SJCRH30 (cell line): ENCODE measurements at regions not wholly inside any gene's neighbourhood (a gene's known extent, or its start where the extent isn't known, plus 50 kb on each side); places are given as distances from the start of the nearest gene placed in this dataset.
"Not testable (repeated sequence)": the region's sequence is repeated elsewhere in the genome, so short reads cannot be mapped to it uniquely, and the experiment has no call there.

ENCODE experiments used
- DNase-seq, 2 experiments: peaks; one replicate each; pipeline ENCODE4 v3.0.0-alpha.2; 2015 to 2020
- H3K27ac ChIP-seq: fragments of 250-450 bp; sonication (Bioruptor Pico); 2 replicates; pipeline ENCODE4 v1.5.1; 2020; ENCODE audit warnings: mild to moderate bottlenecking, moderate library complexity
- H3K27me3 ChIP-seq: fragments of 250-450 bp; sonication (Bioruptor Pico); 2 replicates; pipeline ENCODE4 v1.5.1; 2020; ENCODE audit warnings: mild to moderate bottlenecking, moderate library complexity
- H3K36me3 ChIP-seq: fragments of 250-450 bp; sonication (Bioruptor Pico); 2 replicates; pipeline ENCODE4 v1.5.1; 2020; ENCODE audit warnings: mild to moderate bottlenecking, moderate library complexity
- H3K4me1 ChIP-seq: fragments of 250-450 bp; sonication (Bioruptor Pico); 2 replicates; pipeline ENCODE4 v1.5.1; 2020; ENCODE audit warnings: mild to moderate bottlenecking, moderate library complexity
- H3K4me3 ChIP-seq: fragments of 250-450 bp; sonication (Bioruptor Pico); 2 replicates; pipeline ENCODE4 v1.5.1; 2020; ENCODE audit warnings: mild to moderate bottlenecking, moderate library complexity
- H3K9me3 ChIP-seq: fragments of 250-450 bp; sonication (Bioruptor Pico); replicated peaks from 2 replicates; pipeline ENCODE4 v1.5.1; 2020; ENCODE audit warnings: mild to moderate bottlenecking, moderate library complexity

GRCh38 chr2:154556607-154557006 is 141.9 kb upstream of the KCNJ3 start:
- no peaks in the 10 kb centered on the region for H3K9me3 ChIP-seq
- H3K4me1 ChIP-seq = no peaks in the 10 kb centered on the region
- no peak for DNase-seq
- H3K27me3 ChIP-seq = no peaks in the 10 kb centered on the region
- no peaks in the 10 kb centered on the region for H3K36me3 ChIP-seq
- no peak overlapping the region for H3K27ac ChIP-seq
- H3K4me3 ChIP-seq = no peak overlapping the region

DNA sequence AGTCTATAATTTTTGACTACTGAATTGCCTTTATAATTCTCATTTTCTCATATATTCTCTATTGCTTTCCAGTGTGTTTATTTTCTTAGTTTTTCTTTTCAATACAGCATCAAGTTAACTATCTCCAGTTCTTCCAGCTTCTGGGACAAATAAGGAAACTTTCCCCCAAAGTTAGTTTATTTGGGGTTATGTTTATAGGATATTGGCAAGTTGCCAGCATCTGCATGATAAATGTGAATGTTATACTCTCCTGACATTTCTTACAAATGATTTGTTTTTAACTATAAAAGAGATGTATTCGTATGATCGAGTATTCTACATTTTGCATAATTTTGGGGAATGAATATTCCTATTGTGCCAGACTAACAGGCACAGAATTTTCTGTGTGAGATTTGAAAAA is 140.6 kb upstream of the KCNJ3 start:
- Histone ChIP-seq H3K4me3 (no peak overlapping the region), H3K27ac (no peak overlapping the region), H3K4me1 (no peaks in the 10 kb centered on the region), H3K9me3 (no peaks in the 10 kb centered on the region), H3K36me3 (no peaks in the 10 kb centered on the region), H3K27me3 (no peaks in the 10 kb centered on the region)
- DNase-seq = no peak

DNA sequence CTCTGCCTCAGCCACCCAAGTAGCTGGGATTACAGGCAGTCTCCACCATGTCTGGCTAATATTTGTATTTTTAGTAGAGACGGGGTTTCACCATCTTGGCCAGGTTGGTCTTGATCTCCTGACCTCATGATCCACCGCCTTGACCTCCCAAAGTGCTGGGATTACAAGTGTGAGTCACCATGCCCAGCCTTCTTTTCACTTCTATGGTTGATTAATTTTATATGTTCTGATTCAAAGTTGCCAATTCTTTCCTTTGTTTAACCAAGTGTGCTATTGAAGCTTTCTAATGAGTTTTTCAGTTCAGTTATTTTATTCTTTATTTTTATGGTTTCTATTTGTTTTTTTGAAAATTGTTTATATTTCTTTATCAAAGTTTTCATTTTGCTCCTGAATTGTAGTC is 133.1 kb upstream of the KCNJ3 start:
- H3K9me3 ChIP-seq = no peaks in the 10 kb centered on the region
- H3K4me1 ChIP-seq = no peaks in the 10 kb centered on the region
- H3K36me3 ChIP-seq = no peaks in the 10 kb centered on the region
- H3K4me3 ChIP-seq = no peak overlapping the region
- no peak overlapping the region for H3K27ac ChIP-seq
- DNase-seq = no peak
- H3K27me3 ChIP-seq = no peaks in the 10 kb centered on the region

DNA sequence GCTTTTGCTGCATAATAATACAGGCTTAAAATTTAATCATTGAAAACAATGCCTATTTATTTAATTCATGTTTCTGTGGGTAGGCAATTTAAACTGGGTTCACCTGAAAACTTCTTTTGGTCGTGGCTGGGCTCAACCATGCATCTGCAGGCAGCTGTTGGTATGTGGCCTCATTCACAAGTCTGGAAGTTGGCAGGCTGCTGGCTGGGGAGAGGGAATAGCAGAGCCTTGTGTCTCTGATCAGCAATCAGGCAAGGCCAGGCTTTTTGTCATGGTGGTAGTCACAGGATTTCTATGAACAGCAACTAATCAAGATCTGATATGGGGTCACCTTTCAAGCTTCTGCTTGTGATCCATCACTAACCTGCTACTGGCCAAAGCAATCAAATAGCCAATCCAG is 130.1 kb upstream of the KCNJ3 start:
- Histone ChIP-seq H3K4me1 (no peaks in the 10 kb centered on the region), H3K27ac (no peak overlapping the region), H3K27me3 (no peaks in the 10 kb centered on the region), H3K4me3 (no peak overlapping the region), H3K36me3 (no peaks in the 10 kb centered on the region), H3K9me3 (no peaks in the 10 kb centered on the region)
- DNase-seq = no peak

- Histone ChIP-seq H3K4me1 (no peaks in the 10 kb centered on the region), H3K36me3 (no peaks in the 10 kb centered on the region), H3K4me3 (no peak overlapping the region), H3K9me3 (no peaks in the 10 kb centered on the region), H3K27me3 (no peaks in the 10 kb centered on the region), H3K27ac (no peak overlapping the region)
- no peak for DNase-seq
These were observed 128.0 kb upstream of the KCNJ3 start for GRCh38 chr2:154570501-154570900.

DNA sequence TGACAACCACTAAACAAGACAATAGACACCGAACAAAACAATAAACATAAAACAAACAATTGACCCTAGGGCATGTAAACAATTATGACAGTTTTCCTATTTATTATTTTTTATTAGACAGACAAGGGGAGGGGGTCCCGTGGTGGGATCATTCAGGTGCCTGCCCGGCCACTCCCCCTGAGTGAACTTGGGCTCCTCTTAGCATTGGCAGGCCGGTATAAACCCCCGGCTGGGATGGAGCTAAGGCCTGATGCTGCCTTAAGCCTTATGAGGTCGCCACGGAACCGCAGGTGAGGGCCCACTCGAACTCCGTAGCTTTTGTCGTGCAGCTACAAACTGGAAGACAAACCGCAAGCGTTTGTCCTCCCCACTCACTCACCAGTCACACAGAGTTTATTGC is 121.8 kb upstream of the KCNJ3 start:
- not testable (repeated sequence) for H3K9me3 ChIP-seq, H3K4me1 ChIP-seq, H3K27me3 ChIP-seq, H3K4me3 ChIP-seq, DNase-seq, H3K27ac ChIP-seq, H3K36me3 ChIP-seq

GRCh38 chr2:154577390-154577789 is 121.1 kb upstream of the KCNJ3 start:
- Histone ChIP-seq H3K27me3 (no peaks in the 10 kb centered on the region), H3K4me1 (no peaks in the 10 kb centered on the region), H3K27ac (no peak overlapping the region), H3K9me3 (no peaks in the 10 kb centered on the region), H3K4me3 (no peak overlapping the region), H3K36me3 (no peaks in the 10 kb centered on the region)
- DNase-seq = no peak

GRCh38 chr2:154580767-154581166 is 117.7 kb upstream of the KCNJ3 start:
- Histone ChIP-seq H3K4me1 (no peaks in the 10 kb centered on the region), H3K27ac (no peak overlapping the region), H3K9me3 (no peaks in the 10 kb centered on the region), H3K27me3 (no peaks in the 10 kb centered on the region), H3K36me3 (no peaks in the 10 kb centered on the region), H3K4me3 (no peak overlapping the region)
- no peak for DNase-seq

- H3K4me3 ChIP-seq, DNase-seq, H3K36me3 ChIP-seq, H3K27me3 ChIP-seq, H3K9me3 ChIP-seq, H3K27ac ChIP-seq, H3K4me1 ChIP-seq: not testable (repeated sequence)
These were observed 115.8 kb upstream of the KCNJ3 start for GRCh38 chr2:154582694-154583093.

- not testable (repeated sequence) for H3K4me3 ChIP-seq, H3K27me3 ChIP-seq, H3K27ac ChIP-seq, H3K4me1 ChIP-seq, H3K36me3 ChIP-seq, H3K9me3 ChIP-seq, DNase-seq
These were observed 115.2 kb upstream of the KCNJ3 start for GRCh38 chr2:154583274-154583673.

DNA sequence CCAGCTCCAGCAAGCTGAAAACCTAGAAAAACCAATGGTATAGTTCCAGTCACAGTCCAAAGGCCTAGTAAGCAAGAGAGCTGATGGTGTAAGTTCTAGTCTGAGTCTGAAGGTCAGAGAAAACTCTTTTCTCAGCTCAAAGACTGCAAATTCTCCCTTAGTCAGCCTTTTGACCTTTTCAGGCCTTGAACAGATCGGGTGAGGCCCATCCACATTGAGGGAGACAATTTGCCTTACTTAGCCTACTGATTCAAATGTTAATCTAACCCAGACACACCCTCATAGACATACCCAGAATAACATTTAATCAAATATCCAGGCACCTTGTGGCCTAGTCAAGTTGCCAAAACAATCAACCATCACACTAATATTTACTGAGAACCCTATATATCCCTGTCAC is 110.8 kb upstream of the KCNJ3 start:
- no peak for DNase-seq
- H3K36me3 ChIP-seq = no peaks in the 10 kb centered on the region
- H3K4me3 ChIP-seq = no peak overlapping the region
- H3K4me1 ChIP-seq = no peaks in the 10 kb centered on the region
- no peaks in the 10 kb centered on the region for H3K9me3 ChIP-seq
- H3K27ac ChIP-seq = no peak overlapping the region
- no peaks in the 10 kb centered on the region for H3K27me3 ChIP-seq

DNA sequence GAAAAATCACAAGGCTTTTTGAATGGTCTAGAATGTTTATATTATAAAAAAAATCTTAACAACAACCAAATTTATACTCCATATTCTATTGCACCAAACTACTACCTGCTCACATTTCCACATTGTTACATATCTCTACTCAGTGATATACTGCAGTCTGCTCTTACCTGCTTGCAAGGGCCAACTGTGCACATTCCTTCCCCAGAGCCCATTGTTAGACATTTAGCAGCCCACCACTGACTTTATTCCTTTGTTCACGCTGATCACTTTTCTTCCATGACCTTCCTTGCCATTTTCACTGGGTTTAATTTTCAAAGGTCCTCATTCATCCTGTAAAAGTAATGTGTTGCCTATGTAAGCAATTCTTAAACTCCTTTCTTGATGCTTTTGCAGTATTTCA is 109.7 kb upstream of the KCNJ3 start:
- DNase-seq = no peak
- no peak overlapping the region for H3K27ac ChIP-seq
- no peaks in the 10 kb centered on the region for H3K27me3 ChIP-seq
- no peak overlapping the region for H3K4me3 ChIP-seq
- no peaks in the 10 kb centered on the region for H3K9me3 ChIP-seq
- no peaks in the 10 kb centered on the region for H3K36me3 ChIP-seq
- no peaks in the 10 kb centered on the region for H3K4me1 ChIP-seq

DNA sequence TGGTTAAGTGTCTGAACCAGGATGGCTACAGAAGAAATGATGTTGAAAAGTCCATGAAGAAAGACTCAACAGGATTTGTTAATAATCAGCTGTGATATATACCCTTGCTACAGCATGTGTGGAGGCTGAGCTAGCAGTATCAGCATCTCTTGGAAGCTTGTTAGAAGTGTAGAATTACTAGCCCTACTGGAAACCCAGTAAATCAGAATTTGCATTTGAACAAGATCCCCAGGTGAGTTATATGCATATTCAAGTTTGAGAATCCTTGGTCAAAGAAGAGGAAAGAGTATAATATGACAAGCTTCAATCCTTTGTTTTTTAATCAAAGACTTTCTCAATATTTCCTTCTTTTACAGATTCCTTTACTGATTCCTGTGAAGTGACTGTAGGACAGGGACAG is 109.0 kb upstream of the KCNJ3 start:
- Histone ChIP-seq H3K4me1 (no peaks in the 10 kb centered on the region), H3K27me3 (no peaks in the 10 kb centered on the region)

GRCh38 chr2:154591294-154591820 is 107.1 kb upstream of the KCNJ3 start:
- no peaks in the 10 kb centered on the region for H3K9me3 ChIP-seq

More for the DNA sequence above, 109.0 kb upstream of the KCNJ3 start:
- H3K36me3 ChIP-seq = no peaks in the 10 kb centered on the region
- no peak for DNase-seq
- H3K9me3 ChIP-seq = no peaks in the 10 kb centered on the region
- H3K4me3 ChIP-seq = no peak overlapping the region
- H3K27ac ChIP-seq = no peak overlapping the region

DNA sequence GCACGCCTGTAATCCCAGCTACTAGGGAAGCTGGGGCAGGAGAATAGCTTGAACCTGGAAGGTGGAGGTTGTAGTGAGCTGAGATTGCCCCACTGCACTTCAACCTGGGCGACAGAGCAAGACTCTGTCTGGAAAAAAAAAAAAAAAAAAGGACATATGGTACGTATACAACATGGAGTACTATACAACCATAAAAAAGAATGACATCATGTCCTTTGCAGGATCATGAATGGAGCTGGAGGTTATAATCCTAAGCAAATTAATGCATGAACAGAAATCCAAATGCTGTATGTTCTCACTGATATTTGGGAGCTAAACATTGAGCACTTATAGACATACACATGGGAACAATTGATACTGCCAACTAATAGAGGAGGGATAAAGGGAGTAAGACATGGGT is 99.3 kb upstream of the KCNJ3 start:
- no peak for DNase-seq
- H3K4me1 ChIP-seq = no peaks in the 10 kb centered on the region
- no peak overlapping the region for H3K4me3 ChIP-seq
- no peaks in the 10 kb centered on the region for H3K27me3 ChIP-seq
- H3K36me3 ChIP-seq = no peaks in the 10 kb centered on the region
- H3K9me3 ChIP-seq = no peaks in the 10 kb centered on the region
- no peak overlapping the region for H3K27ac ChIP-seq

More at GRCh38 chr2:154591294-154591820, 107.1 kb upstream of the KCNJ3 start:
- no peaks in the 10 kb centered on the region for H3K36me3 ChIP-seq
- no peak for DNase-seq
- no peaks in the 10 kb centered on the region for H3K4me1 ChIP-seq
- H3K27ac ChIP-seq = no peak overlapping the region
- H3K27me3 ChIP-seq = no peaks in the 10 kb centered on the region
- no peak overlapping the region for H3K4me3 ChIP-seq

DNA sequence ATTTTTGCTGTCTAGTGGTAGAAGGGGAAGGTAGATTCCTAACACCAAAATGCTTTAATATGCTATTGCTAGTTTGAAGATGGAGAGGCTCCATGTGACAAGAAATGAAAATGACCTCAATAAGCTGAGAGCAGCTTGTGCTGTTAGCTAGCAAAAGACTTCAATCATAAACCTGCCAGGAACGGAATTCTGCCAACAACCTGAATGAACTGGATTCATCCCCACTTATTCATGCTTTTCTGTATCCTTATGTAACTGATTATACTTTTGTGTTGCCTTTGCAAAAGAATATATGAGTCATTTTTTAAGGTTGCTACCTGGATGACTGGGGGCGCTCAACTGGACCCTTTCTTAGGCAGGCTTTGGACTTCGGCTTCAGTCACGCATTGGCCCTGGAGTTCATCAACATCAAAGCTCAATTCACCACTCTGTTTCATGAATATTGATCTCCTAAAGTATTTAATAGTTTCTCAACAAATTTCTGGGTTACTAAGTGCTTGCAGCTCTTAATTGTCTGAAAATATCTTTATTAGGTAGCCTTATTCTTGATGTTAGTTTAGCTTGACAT is 97.5 kb upstream of the KCNJ3 start:
- H3K4me1 ChIP-seq = no peaks in the 10 kb centered on the region
- no peak overlapping the region for H3K4me3 ChIP-seq
- no peaks in the 10 kb centered on the region for H3K36me3 ChIP-seq
- DNase-seq = no peak
- H3K9me3 ChIP-seq = no peaks in the 10 kb centered on the region
- no peaks in the 10 kb centered on the region for H3K27me3 ChIP-seq
- no peak overlapping the region for H3K27ac ChIP-seq
